ENCODE measurements at regions not wholly inside any gene's neighbourhood (a gene's known extent, or its start where the extent isn't known, plus 50 kb on each side); places are given as distances from the start of the nearest gene placed in this dataset.
A peak's percentile ranks its signal among the peaks of the same experiment; 100 is the strongest.

DNA sequence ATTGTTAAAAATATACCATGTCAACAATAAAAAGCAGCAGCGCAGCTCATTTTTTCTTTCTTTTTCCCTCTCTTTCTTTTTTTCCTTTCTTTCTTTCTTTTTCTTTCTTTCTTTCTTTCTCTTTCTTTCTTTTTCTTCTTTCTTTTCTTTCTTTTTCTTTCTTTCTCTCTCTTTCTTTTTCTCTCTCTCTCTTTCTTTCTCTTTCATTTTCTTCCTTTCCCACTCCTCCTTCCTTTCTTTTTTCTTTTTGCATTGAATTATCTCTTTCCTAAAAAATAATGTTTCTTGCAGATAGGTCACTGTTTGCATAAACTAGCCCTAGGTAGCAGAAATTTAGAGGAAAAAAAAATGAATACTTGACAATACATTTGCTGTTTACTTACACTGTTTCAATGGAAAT is 755.1 kb upstream of the COBL start:
- Histone ChIP-seq H3K27me3 (ENCODE audit: control insufficient read depth in 3 of 3, insufficient read depth in 3 of 3, low read length in 3 of 3) (peaks cover 0 to 2% (median 0%) of the 10 kb centered on the region in 3 donors), H3K4me3 (ENCODE audit: low read depth in 1 of 3, low read length in 3 of 3) (no peak overlapping the region), H3K36me3 (ENCODE audit: control insufficient read depth in 3 of 3, insufficient read depth in 2 of 3, low read depth in 1 of 3, low read length in 3 of 3) (no peaks in the 10 kb centered on the region), H3K4me1 (ENCODE audit: control insufficient read depth in 3 of 3, insufficient read depth in 2 of 3, low read depth in 1 of 3, low read length in 2 of 3) (no peaks in the 10 kb centered on the region), H3K27ac (ENCODE audit: low read depth in 1 of 3, low read length in 2 of 3) (no peak overlapping the region), H3K9me3 (ENCODE audit: control insufficient read depth in 2 of 2, insufficient read depth in 1 of 2, low read depth in 1 of 2, low read length in 1 of 2) (no peaks in the 10 kb centered on the region)
- DNase-seq (no peak), FAIRE-seq (no peak)
- WGBS, 3 donors: 0 to 40% (median 35%) methylated on average over 1 of the region's 1 CpG

DNA sequence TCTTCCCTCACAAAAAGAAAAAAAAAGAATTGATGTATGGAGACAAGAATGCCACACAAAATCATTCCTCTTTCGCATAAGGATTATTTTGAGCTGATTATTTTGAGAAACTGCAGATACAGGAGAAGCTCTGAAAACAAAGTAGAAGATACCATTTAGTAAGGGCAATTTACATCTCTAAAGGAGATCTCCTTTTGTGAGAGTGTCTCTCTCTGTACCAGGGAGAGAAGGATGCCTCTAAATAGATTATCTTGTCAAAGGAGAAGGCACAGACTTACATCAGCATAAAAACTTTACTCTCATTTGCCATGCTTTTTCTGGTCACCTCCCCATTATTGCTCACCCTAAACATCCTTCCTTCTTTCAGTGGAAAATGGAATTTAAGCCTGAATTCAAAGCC is 747.9 kb upstream of the COBL start:
- no peak for DNase-seq
- Histone ChIP-seq H3K36me3 (ENCODE audit: control insufficient read depth in 3 of 3, insufficient read depth in 2 of 3, low read depth in 1 of 3, low read length in 3 of 3) (no peaks in the 10 kb centered on the region), H3K9me3 (ENCODE audit: control insufficient read depth in 2 of 2, insufficient read depth in 1 of 2, low read depth in 1 of 2, low read length in 1 of 2) (no peaks in the 10 kb centered on the region), H3K27me3 (ENCODE audit: control insufficient read depth in 3 of 3, insufficient read depth in 3 of 3, low read length in 3 of 3) (no peaks in the 10 kb centered on the region), H3K4me1 (ENCODE audit: control insufficient read depth in 3 of 3, insufficient read depth in 2 of 3, low read depth in 1 of 3, low read length in 2 of 3) (no peaks in the 10 kb centered on the region), H3K27ac (ENCODE audit: low read depth in 1 of 3, low read length in 2 of 3) (no peak overlapping the region), H3K4me3 (ENCODE audit: low read depth in 1 of 3, low read length in 3 of 3) (no peak overlapping the region)
- 75 to 98% (median 85%) methylated on average over 1 of the region's 1 CpG for WGBS, 3 donors
- FAIRE-seq: no peak

DNA sequence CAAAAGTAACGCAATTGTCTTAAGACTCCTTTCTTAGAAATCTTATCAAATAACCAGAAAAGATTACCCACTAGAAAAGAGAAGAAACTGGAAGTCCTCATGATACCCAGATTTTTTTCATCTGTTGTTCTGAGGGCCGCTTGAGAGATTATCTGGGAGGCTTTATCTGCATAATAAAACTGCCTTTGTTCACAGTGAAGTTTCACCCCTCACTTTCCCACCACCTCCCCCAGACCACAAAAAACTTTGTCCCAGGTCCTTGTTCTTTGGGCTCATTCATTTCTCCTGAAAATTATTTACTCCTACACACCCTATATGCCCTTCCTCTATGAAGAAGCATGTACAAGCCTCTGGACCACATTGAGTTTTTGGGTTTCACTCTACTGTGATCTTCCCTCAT is 745.1 kb upstream of the COBL start:
- no peaks in the 10 kb centered on the region for H3K9me3 ChIP-seq (ENCODE audit: control insufficient read depth in 2 of 2, insufficient read depth in 1 of 2, low read depth in 1 of 2, low read length in 1 of 2)
- H3K27me3 ChIP-seq (ENCODE audit: control insufficient read depth in 3 of 3, insufficient read depth in 3 of 3, low read length in 3 of 3): no peaks in the 10 kb centered on the region
- H3K36me3 ChIP-seq (ENCODE audit: control insufficient read depth in 3 of 3, insufficient read depth in 2 of 3, low read depth in 1 of 3, low read length in 3 of 3): no peaks in the 10 kb centered on the region
- no peak overlapping the region for H3K4me3 ChIP-seq (ENCODE audit: low read depth in 1 of 3, low read length in 3 of 3)
- WGBS, 3 donors: 23 to 61% (median 46%) methylated on average over 2 of the region's 2 CpGs
- FAIRE-seq (no peak), DNase-seq (no peak)
- H3K27ac ChIP-seq (ENCODE audit: low read depth in 1 of 3, low read length in 2 of 3): no peak overlapping the region
- H3K4me1 ChIP-seq (ENCODE audit: control insufficient read depth in 3 of 3, insufficient read depth in 2 of 3, low read depth in 1 of 3, low read length in 2 of 3): no peaks in the 10 kb centered on the region

DNA sequence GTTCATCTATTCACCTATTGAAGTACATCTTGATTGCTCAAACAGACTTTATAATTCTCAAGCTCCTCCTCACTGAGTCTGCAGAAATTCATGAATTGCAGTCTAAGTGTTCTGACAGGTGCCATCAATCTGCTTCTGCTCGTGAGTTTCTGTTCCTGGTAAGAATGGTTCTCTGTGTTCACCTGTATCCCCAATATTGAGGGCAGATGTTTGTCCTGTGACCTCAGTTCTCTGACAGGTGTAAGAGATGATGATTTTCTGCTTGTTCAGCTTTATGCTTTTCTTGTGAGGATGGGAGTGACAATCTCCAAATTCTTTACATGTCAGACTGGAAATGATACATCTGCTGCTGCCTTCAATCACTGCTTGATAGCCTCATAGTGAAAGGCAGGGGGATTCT is 736.9 kb upstream of the COBL start:
- H3K4me3 ChIP-seq (ENCODE audit: low read depth in 1 of 3, low read length in 3 of 3): no peak overlapping the region
- H3K4me1 ChIP-seq (ENCODE audit: control insufficient read depth in 3 of 3, insufficient read depth in 2 of 3, low read depth in 1 of 3, low read length in 2 of 3): no peaks in the 10 kb centered on the region
- no peaks in the 10 kb centered on the region for H3K9me3 ChIP-seq (ENCODE audit: control insufficient read depth in 2 of 2, insufficient read depth in 1 of 2, low read depth in 1 of 2, low read length in 1 of 2)
- DNase-seq (no peak), FAIRE-seq (no peak)
- H3K36me3 ChIP-seq (ENCODE audit: control insufficient read depth in 3 of 3, insufficient read depth in 2 of 3, low read depth in 1 of 3, low read length in 3 of 3): no peaks in the 10 kb centered on the region
- 0 to 18% (median 0%) methylated on average over 1 of the region's 1 CpG for WGBS, 3 donors
- H3K27ac ChIP-seq (ENCODE audit: low read depth in 1 of 3, low read length in 2 of 3): no peak overlapping the region
- H3K27me3 ChIP-seq (ENCODE audit: control insufficient read depth in 3 of 3, insufficient read depth in 3 of 3, low read length in 3 of 3): no peaks in the 10 kb centered on the region

- FAIRE-seq (no peak), DNase-seq (no peak)
- Histone ChIP-seq H3K4me3 (ENCODE audit: low read depth in 1 of 3, low read length in 3 of 3) (no peak overlapping the region), H3K27me3 (ENCODE audit: control insufficient read depth in 3 of 3, insufficient read depth in 3 of 3, low read length in 3 of 3) (no peaks in the 10 kb centered on the region), H3K27ac (ENCODE audit: low read depth in 1 of 3, low read length in 2 of 3) (no peak overlapping the region), H3K9me3 (ENCODE audit: control insufficient read depth in 2 of 2, insufficient read depth in 1 of 2, low read depth in 1 of 2, low read length in 1 of 2) (no peaks in the 10 kb centered on the region), H3K36me3 (ENCODE audit: control insufficient read depth in 3 of 3, insufficient read depth in 2 of 3, low read depth in 1 of 3, low read length in 3 of 3) (no peaks in the 10 kb centered on the region), H3K4me1 (ENCODE audit: control insufficient read depth in 3 of 3, insufficient read depth in 2 of 3, low read depth in 1 of 3, low read length in 2 of 3) (no peaks in the 10 kb centered on the region)
- 72 to 90% (median 72%) methylated on average over 4 of the region's 4 CpGs for WGBS, 3 donors
These were observed 714.1 kb upstream of the COBL start for GRCh38 chr7:52030722-52031121.

DNA sequence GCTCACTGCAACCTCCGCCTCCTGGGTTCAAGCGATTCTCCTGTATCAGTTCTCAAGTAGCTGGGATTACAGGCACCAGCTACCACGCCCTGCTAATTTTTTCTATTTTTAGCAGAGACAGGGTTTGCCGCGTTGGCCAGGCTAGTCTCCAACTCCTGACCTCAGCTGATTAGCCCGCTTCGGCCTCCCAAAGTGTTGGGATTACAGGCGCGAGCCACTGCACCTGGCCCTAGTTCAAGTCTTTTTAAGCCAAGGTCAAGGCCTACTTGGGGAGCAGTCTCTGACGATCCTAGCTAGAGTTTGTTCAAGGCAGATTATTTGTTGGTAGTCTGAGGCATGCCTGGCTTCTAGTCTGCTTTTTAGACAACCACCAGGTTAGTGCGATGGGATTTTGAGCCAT is 709.5 kb upstream of the COBL start:
- Histone ChIP-seq H3K9me3 (ENCODE audit: control insufficient read depth in 2 of 2, insufficient read depth in 1 of 2, low read depth in 1 of 2, low read length in 1 of 2) (no peaks in the 10 kb centered on the region), H3K4me3 (ENCODE audit: low read depth in 1 of 3, low read length in 3 of 3) (no peak overlapping the region), H3K27me3 (ENCODE audit: control insufficient read depth in 3 of 3, insufficient read depth in 3 of 3, low read length in 3 of 3) (no peaks in the 10 kb centered on the region), H3K27ac (ENCODE audit: low read depth in 1 of 3, low read length in 2 of 3) (no peak overlapping the region), H3K4me1 (ENCODE audit: control insufficient read depth in 3 of 3, insufficient read depth in 2 of 3, low read depth in 1 of 3, low read length in 2 of 3) (no peaks in the 10 kb centered on the region), H3K36me3 (ENCODE audit: control insufficient read depth in 3 of 3, insufficient read depth in 2 of 3, low read depth in 1 of 3, low read length in 3 of 3) (no peaks in the 10 kb centered on the region)
- FAIRE-seq (no peak), DNase-seq (no peak)
- WGBS, 3 donors: 82 to 84% (median 83%) methylated on average over 11 of the region's 11 CpGs

GRCh38 chr7:52021343-52021742 is 704.7 kb upstream of the COBL start:
- Histone ChIP-seq H3K27ac (ENCODE audit: low read depth in 1 of 3, low read length in 2 of 3) (no peak overlapping the region), H3K27me3 (ENCODE audit: control insufficient read depth in 3 of 3, insufficient read depth in 3 of 3, low read length in 3 of 3) (no peaks in the 10 kb centered on the region), H3K4me1 (ENCODE audit: control insufficient read depth in 3 of 3, insufficient read depth in 2 of 3, low read depth in 1 of 3, low read length in 2 of 3) (no peaks in the 10 kb centered on the region), H3K4me3 (ENCODE audit: low read depth in 1 of 3, low read length in 3 of 3) (no peak overlapping the region), H3K9me3 (ENCODE audit: control insufficient read depth in 2 of 2, insufficient read depth in 1 of 2, low read depth in 1 of 2, low read length in 1 of 2) (peaks cover 0 to 3% of the 10 kb centered on the region in 2 donors), H3K36me3 (ENCODE audit: control insufficient read depth in 3 of 3, insufficient read depth in 2 of 3, low read depth in 1 of 3, low read length in 3 of 3) (no peaks in the 10 kb centered on the region)
- DNase-seq (no peak), FAIRE-seq (no peak)
- WGBS, 3 donors: 23 to 48% (median 33%) methylated on average over 3 of the region's 3 CpGs

DNA sequence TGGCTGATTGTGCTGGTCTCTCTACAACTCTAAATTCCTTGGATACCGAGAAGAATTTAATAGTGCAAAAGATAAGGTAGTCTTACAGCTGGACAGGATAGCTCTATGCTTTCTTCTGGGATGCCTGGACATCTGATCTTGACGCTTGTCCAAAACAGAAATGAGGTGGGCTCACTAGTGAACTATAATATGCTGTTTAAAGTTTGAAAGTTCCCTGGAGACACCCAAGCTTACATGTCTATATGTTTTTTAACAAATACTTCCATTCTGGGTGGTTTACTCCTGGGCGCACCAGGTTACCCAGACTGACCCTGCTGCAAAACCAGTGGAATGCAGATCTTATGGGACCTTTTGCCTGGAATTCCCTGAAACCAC is 702.1 kb upstream of the COBL start:
- Histone ChIP-seq H3K27ac (ENCODE audit: low read depth in 1 of 3, low read length in 2 of 3) (peak overlapping the region in 1 of 3 donors; percentile 71), H3K9me3 (ENCODE audit: control insufficient read depth in 2 of 2, insufficient read depth in 1 of 2, low read depth in 1 of 2, low read length in 1 of 2) (peaks cover 0 to 3% of the 10 kb centered on the region in 2 donors), H3K4me1 (ENCODE audit: control insufficient read depth in 3 of 3, insufficient read depth in 2 of 3, low read depth in 1 of 3, low read length in 2 of 3) (no peaks in the 10 kb centered on the region), H3K27me3 (ENCODE audit: control insufficient read depth in 3 of 3, insufficient read depth in 3 of 3, low read length in 3 of 3) (no peaks in the 10 kb centered on the region), H3K36me3 (ENCODE audit: control insufficient read depth in 3 of 3, insufficient read depth in 2 of 3, low read depth in 1 of 3, low read length in 3 of 3) (no peaks in the 10 kb centered on the region), H3K4me3 (ENCODE audit: low read depth in 1 of 3, low read length in 3 of 3) (no peak overlapping the region)
- 74 to 85% (median 75%) methylated on average over 3 of the region's 3 CpGs for WGBS, 3 donors
- DNase-seq (no peak), FAIRE-seq (no peak)

DNA sequence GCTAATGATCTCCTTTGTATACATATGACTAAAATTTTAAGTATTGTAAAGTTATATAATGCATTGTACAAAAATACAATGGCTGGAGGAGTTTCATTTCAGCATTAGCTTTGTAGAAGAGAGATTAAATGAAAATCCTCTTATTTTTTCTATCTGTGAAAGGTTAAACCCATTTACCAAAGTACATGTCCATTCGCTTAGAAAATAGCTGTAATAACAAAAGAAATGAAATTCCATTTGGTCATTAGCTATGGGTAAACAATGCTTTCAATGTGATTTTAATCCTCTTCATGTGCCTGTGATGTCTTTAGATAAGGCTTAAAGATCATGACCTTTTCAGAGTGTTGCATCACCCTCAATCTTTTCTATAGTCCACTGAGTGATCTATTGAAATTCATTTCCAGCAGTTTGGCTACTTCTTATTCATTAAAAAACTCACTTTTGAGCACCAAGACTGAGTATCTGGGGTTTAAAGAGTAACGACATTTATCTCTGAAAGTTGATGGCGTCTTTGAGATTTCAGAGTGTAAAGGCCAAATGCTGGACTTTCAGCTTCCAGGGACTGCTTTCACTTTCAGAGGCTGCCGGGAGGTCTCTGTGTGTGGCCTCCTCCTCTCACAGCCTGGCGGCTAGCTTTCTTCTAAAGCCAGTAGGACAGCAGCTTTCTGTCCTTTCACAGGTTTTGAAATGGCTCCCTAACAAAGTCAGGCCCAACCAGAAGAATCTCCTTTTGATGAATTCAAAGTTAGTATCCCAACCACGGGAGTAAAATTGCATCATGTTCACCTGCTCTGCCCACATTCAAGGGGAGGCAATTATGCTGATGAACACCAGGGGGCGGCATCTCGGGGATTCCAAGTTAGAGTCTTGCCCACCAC is 701.4 kb upstream of the COBL start:
- Histone ChIP-seq H3K4me1 (ENCODE audit: control insufficient read depth in 3 of 3, insufficient read depth in 2 of 3, low read depth in 1 of 3, low read length in 2 of 3) (no peaks in the 10 kb centered on the region), H3K27me3 (ENCODE audit: control insufficient read depth in 3 of 3, insufficient read depth in 3 of 3, low read length in 3 of 3) (no peaks in the 10 kb centered on the region), H3K9me3 (ENCODE audit: control insufficient read depth in 2 of 2, insufficient read depth in 1 of 2, low read depth in 1 of 2, low read length in 1 of 2) (peaks cover 0 to 3% of the 10 kb centered on the region in 2 donors), H3K36me3 (ENCODE audit: control insufficient read depth in 3 of 3, insufficient read depth in 2 of 3, low read depth in 1 of 3, low read length in 3 of 3) (no peaks in the 10 kb centered on the region), H3K4me3 (ENCODE audit: low read depth in 1 of 3, low read length in 3 of 3) (peak overlapping the region in 1 of 3 donors; percentile 41), H3K27ac (ENCODE audit: low read depth in 1 of 3, low read length in 2 of 3) (peak overlapping the region in 1 of 3 donors; percentile 71)
- DNase-seq: peak; percentile 80 to 86
- FAIRE-seq: no peak
- WGBS, 3 donors: 12 to 37% (median 21%) methylated on average over 8 of the region's 8 CpGs
